HG03432 (cell line): ENCODE measurements at regions not wholly inside any gene's neighbourhood (a gene's known extent, or its start where the extent isn't known, plus 50 kb on each side); places are given as distances from the start of the nearest gene placed in this dataset.

ENCODE experiments used
- ATAC-seq: cut with Tn5 transposase; IDR thresholded peaks from one replicate; pipeline ENCODE4 v1.9.1; 2021; ENCODE audit warnings: mild to moderate bottlenecking, moderate library complexity; ENCODE audit not compliant: unreplicated experiment

DNA sequence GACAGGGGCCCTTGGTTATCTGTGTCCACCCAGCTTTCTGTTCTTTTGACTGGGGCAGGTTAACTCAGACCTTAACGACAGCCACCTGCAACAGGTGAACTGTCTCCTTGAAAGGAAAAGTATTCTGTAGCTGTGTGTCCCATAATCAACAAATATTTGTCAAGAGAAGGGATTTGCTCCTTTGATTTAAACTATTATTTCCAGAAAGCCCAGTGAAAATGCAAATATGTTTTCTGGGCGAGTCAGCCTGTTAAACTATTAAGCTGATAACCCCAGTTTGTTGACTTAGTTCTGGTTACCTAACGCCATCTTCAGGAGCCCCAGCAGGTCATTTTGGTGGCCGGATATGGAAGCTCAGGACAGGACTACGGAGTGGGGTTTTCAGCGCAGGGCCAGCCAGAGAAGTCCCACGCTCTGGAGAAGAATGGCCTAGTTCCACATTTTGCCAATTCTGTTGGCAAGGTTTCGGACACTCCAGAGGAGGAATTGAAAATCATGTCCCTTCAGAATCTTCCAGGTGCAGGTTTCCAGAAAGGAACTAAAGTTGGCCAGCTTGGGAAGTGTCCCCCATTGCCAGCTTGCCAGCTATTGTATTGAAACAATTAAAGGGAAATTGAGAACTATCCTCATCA is 54.5 kb downstream of the ADRA2A start:
- ATAC-seq: no peak

DNA sequence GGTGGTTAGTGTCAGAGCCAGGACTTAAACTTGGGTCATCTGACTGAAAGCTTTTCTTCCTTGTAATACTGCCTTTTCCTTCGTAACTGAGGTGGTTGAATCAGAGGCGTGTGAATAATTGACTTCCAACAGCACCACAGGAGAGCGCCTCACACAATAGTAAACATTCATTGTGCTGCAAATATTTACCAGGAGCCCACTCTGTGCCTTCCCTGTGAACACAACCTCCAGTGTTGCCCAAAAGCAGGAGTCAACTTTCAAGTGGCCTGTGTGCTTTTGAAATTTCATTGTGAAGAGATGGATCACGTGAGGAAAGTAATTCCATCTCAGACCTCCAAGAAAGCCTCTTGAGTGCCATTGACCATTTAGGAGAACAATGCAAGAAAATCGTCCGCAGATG is 60.2 kb downstream of the ADRA2A start:
- ATAC-seq: no peak

GRCh38 chr10:111137587-111137986 is 60.8 kb downstream of the ADRA2A start:
- ATAC-seq: no peak

GRCh38 chr10:111138544-111138943 is 61.7 kb downstream of the ADRA2A start:
- no peak for ATAC-seq

GRCh38 chr10:111139567-111139966 is 62.7 kb downstream of the ADRA2A start:
- no peak for ATAC-seq

GRCh38 chr10:111142092-111142768 is 65.4 kb downstream of the ADRA2A start:
- no peak for ATAC-seq

GRCh38 chr10:111146025-111146640 is 69.3 kb downstream of the ADRA2A start:
- ATAC-seq: no peak

DNA sequence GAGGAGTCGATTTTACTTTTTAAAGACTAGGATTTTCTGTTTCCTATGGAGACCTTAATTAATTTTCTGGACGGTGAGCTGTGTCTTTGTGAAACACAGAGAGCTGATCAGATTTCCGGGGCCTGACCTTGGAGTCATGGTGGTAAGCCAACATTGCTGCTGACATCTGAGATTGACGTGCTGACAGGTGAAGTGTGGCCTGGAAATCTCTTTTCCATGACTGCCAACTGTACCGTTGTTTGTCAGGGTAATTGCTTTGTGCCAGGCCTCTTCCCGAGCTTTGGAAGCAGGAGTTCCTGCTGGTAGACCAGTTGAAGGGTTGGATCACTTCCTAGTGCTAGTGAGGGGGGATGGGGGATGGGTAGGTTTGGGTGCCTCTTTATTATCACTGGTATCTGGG is 71.2 kb downstream of the ADRA2A start:
- no peak for ATAC-seq

DNA sequence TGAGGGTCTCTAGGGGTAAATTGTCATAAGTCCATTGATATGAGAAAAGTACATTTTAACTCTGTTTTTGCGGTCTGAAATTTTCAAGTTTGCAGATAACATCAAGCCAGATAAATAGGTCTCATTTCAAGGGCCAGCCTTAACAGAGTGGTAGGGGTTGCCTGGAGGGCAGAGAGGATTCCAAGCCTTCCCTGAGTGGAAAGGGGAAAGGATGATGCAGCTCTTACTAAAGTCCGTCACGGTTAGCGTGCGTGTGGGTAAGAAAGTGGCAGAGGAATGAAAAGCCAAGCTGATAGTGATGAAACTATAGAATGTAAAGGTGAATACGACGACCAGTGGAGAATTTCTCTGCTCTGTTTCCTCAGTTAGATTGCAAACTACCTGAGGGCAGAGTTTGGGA is 71.6 kb downstream of the ADRA2A start:
- ATAC-seq: no peak

GRCh38 chr10:111150691-111151090 is 73.9 kb downstream of the ADRA2A start:
- no peak for ATAC-seq

GRCh38 chr10:111151595-111152307 is 74.9 kb downstream of the ADRA2A start:
- no peak for ATAC-seq

- ATAC-seq: no peak
Measured at GRCh38 chr10:111156754-111157153, 79.9 kb downstream of the ADRA2A start.

DNA sequence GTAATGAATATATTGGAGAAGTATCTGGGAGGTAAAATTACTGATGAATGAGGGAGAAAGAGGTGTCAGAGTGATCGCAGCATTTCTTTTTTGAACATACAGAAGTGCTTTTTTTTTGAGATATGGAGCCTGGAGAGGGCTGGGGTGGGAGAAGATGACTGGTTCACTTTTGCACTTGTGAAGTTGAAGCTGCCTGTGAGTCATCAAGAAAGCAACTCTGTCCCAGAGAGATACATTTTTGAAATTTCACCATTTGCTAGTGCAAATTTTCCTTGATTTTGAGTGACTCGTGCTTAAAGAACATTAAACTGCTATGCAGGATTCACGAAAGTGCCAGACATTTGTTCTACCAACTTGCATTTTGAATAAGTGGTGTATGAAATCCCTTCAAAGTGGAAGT is 81.8 kb downstream of the ADRA2A start:
- ATAC-seq: no peak

- no peak for ATAC-seq
Measured at GRCh38 chr10:111161109-111161874, 84.5 kb downstream of the ADRA2A start.

GRCh38 chr10:111171183-111171582 is 94.4 kb downstream of the ADRA2A start:
- ATAC-seq: no peak

GRCh38 chr10:111175787-111176186 is 99.0 kb downstream of the ADRA2A start:
- no peak for ATAC-seq

- no peak for ATAC-seq
Measured at GRCh38 chr10:111177379-111177778, 100.5 kb downstream of the ADRA2A start.

- no peak for ATAC-seq
Measured at GRCh38 chr10:111179514-111179913, 102.7 kb downstream of the ADRA2A start.

DNA sequence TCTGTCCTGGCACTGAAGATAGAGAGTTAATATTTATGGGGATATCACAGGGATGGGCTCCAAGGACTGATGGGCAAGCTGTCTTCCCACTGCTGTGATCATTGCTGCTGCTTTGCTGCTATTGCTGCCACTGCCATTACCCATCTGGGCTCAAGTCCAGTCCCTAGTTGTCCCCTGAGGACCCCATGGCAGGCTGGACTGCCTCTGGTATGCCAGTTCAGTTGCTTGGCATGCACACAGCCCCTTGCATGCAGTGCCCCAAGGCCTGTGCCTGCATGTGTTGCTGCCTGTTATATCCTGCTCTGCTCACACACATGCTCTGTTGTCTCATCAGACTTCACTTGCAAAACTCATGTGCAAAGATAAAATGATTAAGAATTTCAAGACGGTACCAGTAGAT is 109.5 kb downstream of the ADRA2A start:
- ATAC-seq: no peak

DNA sequence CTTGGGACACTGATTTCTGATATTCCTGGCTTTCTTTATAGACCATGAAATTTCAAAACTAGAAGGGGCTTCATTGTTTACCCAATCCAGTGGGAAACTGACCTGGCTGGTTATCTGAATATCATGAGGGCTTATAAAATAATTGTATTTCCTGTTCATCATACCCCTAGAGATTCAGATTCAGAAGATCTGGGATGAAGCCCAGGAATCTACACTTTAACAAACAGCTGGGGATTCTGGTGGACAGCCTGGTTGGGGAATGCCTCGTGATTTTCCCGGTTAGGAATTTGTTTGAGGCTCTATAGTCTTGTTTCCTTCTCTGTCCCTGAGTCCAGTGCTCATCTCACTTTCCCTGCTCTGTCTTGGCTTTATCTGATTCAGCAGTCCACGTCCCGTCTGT is 110.3 kb downstream of the ADRA2A start:
- ATAC-seq: no peak

- no peak for ATAC-seq
Measured at GRCh38 chr10:111199587-111199986, 122.8 kb downstream of the ADRA2A start.
